ENCODE measurements at regions not wholly inside any gene's neighbourhood (a gene's known extent, or its start where the extent isn't known, plus 50 kb on each side); places are given as distances from the start of the nearest gene placed in this dataset.

- Histone ChIP-seq H3F3A (ENCODE audit: low read depth) (peaks cover 6% of the 10 kb centered on the region; the same call in 1 of the 2 replicates), H3K4me3 (ENCODE audit: low read length, poor library complexity, severe bottlenecking) (no peak overlapping the region), H3K4me2 (ENCODE audit: low read depth, low read length, poor library complexity, severe bottlenecking) (no peak overlapping the region), H4K20me1 (ENCODE audit: insufficient read depth, low read length, poor library complexity, severe bottlenecking) (no peaks in the 10 kb centered on the region), H3K4me1 (ENCODE audit: insufficient read depth, low read length, poor library complexity, severe bottlenecking) (peaks cover 28% of the 10 kb centered on the region), H3K79me2 (ENCODE audit: insufficient read depth, low read length) (no peaks in the 10 kb centered on the region), H3K27me3 (ENCODE audit: insufficient read depth, low read length, poor library complexity, severe bottlenecking) (no peaks in the 10 kb centered on the region), H2AFZ (ENCODE audit: low read length) (no peak overlapping the region), H3K9me2 (replicated peaks; ENCODE audit: low read depth, low read length) (no peaks in the 10 kb centered on the region), H3K9me3 (ENCODE audit: insufficient read depth, low read depth, low read length) (no peaks in the 10 kb centered on the region), H3K9ac (ENCODE audit: low read depth, low read length, poor library complexity, severe bottlenecking) (no peak overlapping the region), H3K36me3 (ENCODE audit: insufficient read depth, low read length) (no peaks in the 10 kb centered on the region)
- TF ChIP-seq CTCF (conservative IDR thresholded peaks at IDR 0.05; ENCODE audit: low read length) (no peak), EZH2phosphoT487 (IDR thresholded peaks at IDR 0.05; ENCODE audit: borderline replicate concordance) (no peak)
These were observed 158.7 kb downstream of the BTC start for GRCh38 chr4:74635490-74636123.

GRCh38 chr4:74638001-74638400 lies 156.3 kb downstream of the BTC start:
- Histone ChIP-seq H4K20me1 (ENCODE audit: insufficient read depth, low read length, poor library complexity, severe bottlenecking) (no peaks in the 10 kb centered on the region), H3K27me3 (ENCODE audit: insufficient read depth, low read length, poor library complexity, severe bottlenecking) (no peaks in the 10 kb centered on the region), H3K79me2 (ENCODE audit: insufficient read depth, low read length) (no peaks in the 10 kb centered on the region), H3K9ac (ENCODE audit: low read depth, low read length, poor library complexity, severe bottlenecking) (no peak overlapping the region), H3F3A (ENCODE audit: low read depth) (peaks cover 1% of the 10 kb centered on the region; the same call in 1 of the 2 replicates), H2AFZ (ENCODE audit: low read length) (no peak overlapping the region), H3K9me3 (ENCODE audit: insufficient read depth, low read depth, low read length) (no peaks in the 10 kb centered on the region), H3K9me2 (replicated peaks; ENCODE audit: low read depth, low read length) (no peaks in the 10 kb centered on the region), H3K4me2 (ENCODE audit: low read depth, low read length, poor library complexity, severe bottlenecking) (no peak overlapping the region), H3K4me1 (ENCODE audit: insufficient read depth, low read length, poor library complexity, severe bottlenecking) (peaks cover 10% of the 10 kb centered on the region), H3K4me3 (ENCODE audit: low read length, poor library complexity, severe bottlenecking) (no peak overlapping the region), H3K36me3 (ENCODE audit: insufficient read depth, low read length) (no peaks in the 10 kb centered on the region)
- no peak for TF ChIP-seq EZH2phosphoT487 (IDR thresholded peaks at IDR 0.05; ENCODE audit: borderline replicate concordance)
- no peak for TF ChIP-seq CTCF (conservative IDR thresholded peaks at IDR 0.05; ENCODE audit: low read length)

- H3F3A ChIP-seq (ENCODE audit: low read depth) = no peaks in the 10 kb centered on the region
- no peak overlapping the region for H3K4me3 ChIP-seq (ENCODE audit: low read length, poor library complexity, severe bottlenecking)
- H3K79me2 ChIP-seq (ENCODE audit: insufficient read depth, low read length) = no peaks in the 10 kb centered on the region
- no peak overlapping the region for H3K9ac ChIP-seq (ENCODE audit: low read depth, low read length, poor library complexity, severe bottlenecking)
- H3K9me2 ChIP-seq (replicated peaks; ENCODE audit: low read depth, low read length) = no peaks in the 10 kb centered on the region
- H3K27me3 ChIP-seq (ENCODE audit: insufficient read depth, low read length, poor library complexity, severe bottlenecking) = no peaks in the 10 kb centered on the region
- H3K4me1 ChIP-seq (ENCODE audit: insufficient read depth, low read length, poor library complexity, severe bottlenecking) = peaks cover 3% of the 10 kb centered on the region
- no peaks in the 10 kb centered on the region for H4K20me1 ChIP-seq (ENCODE audit: insufficient read depth, low read length, poor library complexity, severe bottlenecking)
- H3K36me3 ChIP-seq (ENCODE audit: insufficient read depth, low read length) = no peaks in the 10 kb centered on the region
- TF ChIP-seq CTCF (conservative IDR thresholded peaks at IDR 0.05; ENCODE audit: low read length) (no peak), EZH2phosphoT487 (IDR thresholded peaks at IDR 0.05; ENCODE audit: borderline replicate concordance) (no peak)
- no peaks in the 10 kb centered on the region for H3K9me3 ChIP-seq (ENCODE audit: insufficient read depth, low read depth, low read length)
- H2AFZ ChIP-seq (ENCODE audit: low read length) = no peak overlapping the region
- no peak overlapping the region for H3K4me2 ChIP-seq (ENCODE audit: low read depth, low read length, poor library complexity, severe bottlenecking)
These were observed 155.6 kb downstream of the BTC start for GRCh38 chr4:74638689-74639088.

All from Loucy (cell line).